Suprapubic skin (tissue), 4 donors: ENCODE measurements at regions not wholly inside any gene's neighbourhood (a gene's known extent, or its start where the extent isn't known, plus 50 kb on each side); places are given as distances from the start of the nearest gene placed in this dataset.
"Not testable (repeated sequence)": the region's sequence is repeated elsewhere in the genome, so short reads cannot be mapped to it uniquely, and the experiment has no call there.

ENCODE experiments used
- DNase-seq, 2 donors: peaks; one replicate each; pipeline ENCODE4 v3.0.0-alpha.2; 2019; ENCODE audit warnings: low spot score in 2 of 2
- H3K27ac ChIP-seq: fragments of 200-600 bp; sonication (generic); one replicate; pipeline ENCODE4 v1.5.1; 2019
- H3K27me3 ChIP-seq: fragments of 200-600 bp; sonication (generic); one replicate; pipeline ENCODE4 v1.5.1; 2019
- H3K36me3 ChIP-seq: fragments of 200-600 bp; sonication (generic); one replicate; pipeline ENCODE4 v1.5.1; 2019
- H3K4me1 ChIP-seq: fragments of 200-600 bp; sonication (generic); one replicate; pipeline ENCODE4 v1.5.1; 2019
- H3K4me3 ChIP-seq: fragments of 200-600 bp; sonication (generic); one replicate; pipeline ENCODE4 v1.5.1; 2019; ENCODE audit warnings: mild to moderate bottlenecking
- H3K9me3 ChIP-seq: fragments of 200-600 bp; sonication (generic); one replicate; pipeline ENCODE4 v1.5.1; 2019
- WGBS: methylation state at CpG from one replicate; pipeline ENCODE4 v1.1.5; 2018; 5-methylcytosine and 5-hydroxymethylcytosine counted together

DNA sequence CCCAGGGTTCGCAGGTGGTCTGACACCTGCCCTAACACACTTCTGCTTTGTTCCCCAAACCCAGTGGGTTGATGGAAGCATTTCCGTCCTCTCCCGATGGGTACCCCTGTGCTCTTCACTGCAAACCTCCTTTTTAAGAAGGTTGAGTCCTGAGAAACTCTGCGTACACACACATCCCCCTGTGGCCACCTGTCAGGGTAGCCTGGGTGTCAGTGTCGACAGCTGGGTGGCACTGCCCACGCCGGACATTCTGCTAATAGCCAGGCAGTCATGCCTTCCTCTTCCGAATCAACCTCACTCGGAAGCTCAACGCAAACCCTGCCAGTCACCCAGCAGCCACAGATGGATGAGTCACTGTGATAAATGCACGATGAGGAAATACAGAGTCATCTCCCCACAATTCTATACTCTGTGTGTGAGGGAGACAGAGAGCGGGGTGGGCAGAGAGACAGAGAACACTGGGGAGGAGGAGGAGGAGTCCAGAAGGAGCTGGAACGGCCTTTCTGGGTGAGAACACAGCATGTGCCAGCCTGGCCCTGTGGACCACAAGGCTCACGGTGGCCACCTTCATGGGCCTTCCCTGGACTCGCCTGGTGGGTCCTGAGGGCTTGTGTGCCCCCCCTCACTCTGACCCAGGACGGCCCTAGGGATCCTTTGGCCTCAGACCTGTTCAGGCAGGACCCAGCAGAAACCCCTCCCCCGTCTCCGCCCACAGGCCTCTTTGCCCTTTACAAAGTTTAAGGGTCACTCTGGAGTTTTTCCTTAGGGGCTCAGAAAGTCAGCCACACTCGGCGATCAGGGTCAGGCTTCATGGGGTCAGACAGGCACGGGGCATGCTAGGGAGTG, 4477.7 kb upstream of the TPTE start:
- not testable (repeated sequence) for H3K9me3 ChIP-seq, H3K4me1 ChIP-seq, H3K27me3 ChIP-seq, H3K36me3 ChIP-seq, DNase-seq, H3K27ac ChIP-seq, H3K4me3 ChIP-seq
- no CpG with 5 or more reads among the region's 21 CpGs for WGBS

DNA sequence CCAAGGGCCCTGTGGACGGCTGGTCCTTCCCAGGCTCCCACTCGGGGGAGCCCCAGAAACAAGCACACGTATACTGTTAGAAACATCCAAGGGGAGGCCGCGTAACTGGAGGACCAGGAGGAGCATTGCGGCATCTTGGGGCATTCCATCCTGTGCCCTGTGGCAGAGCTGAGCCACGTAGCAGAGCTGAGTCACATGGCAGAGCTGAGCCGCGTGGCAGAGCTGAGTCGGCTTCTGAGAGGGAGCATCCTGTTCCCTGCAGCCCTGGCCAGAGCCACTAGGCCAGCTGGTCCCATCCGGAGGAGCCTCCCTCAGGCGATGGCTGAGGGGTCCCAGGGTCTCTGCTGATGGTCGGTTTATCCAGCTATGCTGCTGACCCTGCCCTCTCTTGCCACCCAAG, 4476.7 kb upstream of the TPTE start:
- H3K27ac ChIP-seq, DNase-seq, H3K27me3 ChIP-seq, H3K4me1 ChIP-seq, H3K9me3 ChIP-seq, H3K4me3 ChIP-seq, H3K36me3 ChIP-seq: not testable (repeated sequence)
- no CpG with 5 or more reads among the region's 13 CpGs for WGBS

GRCh38 chr21:6049930-6050329, 4471.5 kb upstream of the TPTE start:
- H3K4me1 ChIP-seq, H3K9me3 ChIP-seq, DNase-seq, H3K36me3 ChIP-seq, H3K27ac ChIP-seq, H3K4me3 ChIP-seq, H3K27me3 ChIP-seq: not testable (repeated sequence)
- no CpG with 5 or more reads among the region's 17 CpGs for WGBS

GRCh38 chr21:6052109-6052508, 4469.3 kb upstream of the TPTE start:
- not testable (repeated sequence) for H3K9me3 ChIP-seq, DNase-seq, H3K36me3 ChIP-seq, H3K4me1 ChIP-seq, H3K27ac ChIP-seq, H3K4me3 ChIP-seq, H3K27me3 ChIP-seq
- WGBS: no CpG with 5 or more reads among the region's 5 CpGs

DNA sequence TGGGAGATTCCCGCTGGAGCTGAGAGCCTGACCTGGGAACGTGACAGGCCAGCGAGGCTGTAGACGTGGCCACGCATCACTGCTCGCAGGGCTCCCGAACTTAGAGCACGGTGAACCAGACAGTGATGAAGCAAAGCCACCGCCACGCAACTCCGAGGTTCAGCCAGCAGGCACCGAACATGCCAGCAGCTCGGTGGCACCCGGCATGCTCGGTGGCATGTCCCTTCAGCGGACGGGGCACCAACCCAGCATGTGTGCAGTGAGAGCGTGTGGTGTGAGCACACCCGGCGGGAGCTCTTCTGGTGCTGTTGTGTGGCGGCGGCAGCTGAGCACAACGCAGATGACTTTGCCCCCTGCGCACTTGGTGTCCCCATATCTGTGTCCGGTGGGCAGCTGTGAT, 4468.2 kb upstream of the TPTE start:
- not testable (repeated sequence) for H3K27ac ChIP-seq, DNase-seq, H3K27me3 ChIP-seq, H3K4me1 ChIP-seq, H3K4me3 ChIP-seq, H3K9me3 ChIP-seq, H3K36me3 ChIP-seq
- no CpG with 5 or more reads among the region's 25 CpGs for WGBS

GRCh38 chr21:6058997-6059396, 4462.4 kb upstream of the TPTE start:
- H3K27ac ChIP-seq, DNase-seq, H3K27me3 ChIP-seq, H3K4me3 ChIP-seq, H3K36me3 ChIP-seq, H3K9me3 ChIP-seq, H3K4me1 ChIP-seq: not testable (repeated sequence)
- WGBS: no CpG with 5 or more reads among the region's 9 CpGs

GRCh38 chr21:6060054-6060681, 4461.2 kb upstream of the TPTE start:
- not testable (repeated sequence) for H3K4me1 ChIP-seq, H3K27ac ChIP-seq, H3K9me3 ChIP-seq, H3K27me3 ChIP-seq, H3K4me3 ChIP-seq, H3K36me3 ChIP-seq, DNase-seq
- no CpG with 5 or more reads among the region's 21 CpGs for WGBS

GRCh38 chr21:6066320-6066985, 4454.9 kb upstream of the TPTE start:
- H3K9me3 ChIP-seq, H3K27me3 ChIP-seq, DNase-seq, H3K4me1 ChIP-seq, H3K36me3 ChIP-seq, H3K27ac ChIP-seq, H3K4me3 ChIP-seq: not testable (repeated sequence)
- WGBS: no CpG with 5 or more reads among the region's 17 CpGs

DNA sequence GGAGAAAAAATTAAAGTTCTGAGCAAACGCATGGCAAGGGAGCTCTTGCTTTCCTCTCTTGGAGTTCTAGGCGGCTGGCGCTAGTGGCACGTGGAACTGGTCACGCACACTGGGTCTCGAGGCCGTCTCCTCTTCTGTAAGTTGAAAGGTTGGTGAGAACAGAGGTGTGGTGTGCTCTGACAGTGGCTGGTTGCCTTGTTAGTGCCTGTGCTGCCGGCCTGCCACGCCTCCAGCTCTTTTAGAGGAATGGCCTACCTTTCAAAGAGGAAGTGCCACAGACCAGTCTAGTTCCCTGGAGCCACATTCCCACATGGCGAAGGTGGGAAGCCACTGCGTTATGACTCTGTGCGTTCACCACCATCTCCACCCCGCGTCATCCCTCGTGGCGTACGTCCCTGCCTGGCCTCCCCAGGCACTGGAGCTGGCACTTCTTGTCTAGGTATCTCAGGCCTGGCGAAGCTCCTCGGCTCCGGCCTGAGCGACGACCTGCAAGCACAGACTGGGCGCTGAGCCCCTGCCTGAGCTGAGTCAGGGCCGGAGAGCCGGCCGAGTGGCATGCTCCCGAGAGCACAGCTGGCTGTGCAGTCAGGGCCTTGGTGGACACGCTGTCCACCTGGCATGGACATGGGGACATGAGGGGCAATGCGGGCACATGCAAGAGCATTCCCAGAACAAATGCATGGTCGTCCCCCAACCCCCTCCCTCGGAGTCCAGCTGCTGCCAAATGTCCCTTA, 4453.1 kb upstream of the TPTE start:
- not testable (repeated sequence) for H3K27me3 ChIP-seq, H3K36me3 ChIP-seq, H3K4me1 ChIP-seq, H3K9me3 ChIP-seq, H3K4me3 ChIP-seq, DNase-seq, H3K27ac ChIP-seq
- WGBS: no CpG with 5 or more reads among the region's 31 CpGs

GRCh38 chr21:6070213-6070612, 4451.2 kb upstream of the TPTE start:
- not testable (repeated sequence) for H3K27ac ChIP-seq, H3K27me3 ChIP-seq, H3K4me3 ChIP-seq, H3K9me3 ChIP-seq, H3K4me1 ChIP-seq, H3K36me3 ChIP-seq
- WGBS: 98% methylated on average over 2 of the region's 2 CpGs
- peak; percentile 4 to 5 for DNase-seq

GRCh38 chr21:6072691-6073090, 4448.7 kb upstream of the TPTE start:
- not testable (repeated sequence) for H3K36me3 ChIP-seq, H3K9me3 ChIP-seq, H3K4me3 ChIP-seq, H3K27ac ChIP-seq, DNase-seq, H3K4me1 ChIP-seq, H3K27me3 ChIP-seq
- WGBS: no CpG with 5 or more reads among the region's 5 CpGs

DNA sequence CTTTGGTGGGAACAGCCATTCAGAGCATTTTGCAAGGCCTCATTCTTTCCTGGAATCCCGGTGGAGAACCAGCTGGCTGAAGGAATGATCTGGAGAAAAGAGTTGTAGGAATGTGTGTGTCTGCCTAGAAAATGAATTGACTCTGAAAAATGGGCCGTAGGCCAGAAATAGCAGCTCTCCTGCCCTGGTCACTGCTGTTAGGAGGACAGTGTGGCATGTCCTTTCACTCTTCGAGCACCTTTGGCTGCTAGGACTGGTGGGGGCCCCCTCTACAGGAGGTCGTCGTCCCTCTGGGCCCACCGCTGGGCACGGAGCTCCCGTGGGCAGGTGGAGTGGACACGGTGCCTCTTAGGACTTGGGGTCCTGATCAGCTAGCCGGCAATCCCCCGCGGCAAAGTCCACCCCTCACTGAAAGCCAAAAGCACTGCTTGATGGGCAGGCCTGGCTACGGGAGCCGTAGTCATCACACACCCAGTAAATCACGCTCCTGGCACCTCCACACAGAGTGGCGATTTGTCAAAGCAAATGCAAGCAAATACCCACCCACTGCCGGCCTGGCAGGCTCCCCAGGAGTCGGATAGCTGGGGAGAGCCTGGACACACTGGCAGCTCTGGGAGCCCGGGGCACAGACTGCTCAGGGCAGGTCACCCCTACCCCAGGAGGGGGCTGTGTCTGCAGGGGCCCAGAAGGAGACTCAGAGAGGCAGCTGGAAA, 4447.2 kb upstream of the TPTE start:
- not testable (repeated sequence) for H3K27ac ChIP-seq

GRCh38 chr21:6074935-6075334, 4446.4 kb upstream of the TPTE start:
- not testable (repeated sequence) for H3K27me3 ChIP-seq, H3K4me3 ChIP-seq, H3K9me3 ChIP-seq, H3K27ac ChIP-seq, DNase-seq, H3K36me3 ChIP-seq, H3K4me1 ChIP-seq
- no CpG with 5 or more reads among the region's 17 CpGs for WGBS

More for the DNA sequence above, 4447.2 kb upstream of the TPTE start:
- not testable (repeated sequence) for DNase-seq, H3K36me3 ChIP-seq, H3K9me3 ChIP-seq, H3K27me3 ChIP-seq, H3K4me3 ChIP-seq, H3K4me1 ChIP-seq
- no CpG with 5 or more reads among the region's 19 CpGs for WGBS
